K562 (cell line): ENCODE measurements at regions not wholly inside any gene's neighbourhood (a gene's known extent, or its start where the extent isn't known, plus 50 kb on each side); places are given as distances from the start of the nearest gene placed in this dataset.

Experiments used
- ATAC-seq: fragments of 200-7000 bp; cut with Tn5 transposase; 3 replicates; pipeline ENCODE4 v1.9.1; 2020; ENCODE audit warnings: moderate library complexity
- BruUV-seq: library from RNA; stranded (reverse); fragments of 400-500 nt; replicated peaks from 2 replicates; lab custom pipeline; 2021; lab: Mats Ljungman, UMichigan
- CTCF ChIA-PET: fragments of 300-600 bp; formaldehyde crosslinking; extraction: SDS; loops from one replicate; lab custom pipeline; 2021; ENCODE audit warnings: low intra/inter-chr PET ratio; lab: Yijun Ruan, JAX
- POLR2A ChIA-PET: fragments of 300-600, 350-650 bp; sonication (Branson Sonifier 250); formaldehyde crosslinking; extraction: SDS; loops from one replicate; lab custom pipeline; 2021; ENCODE audit warnings: antibody characterized with exemption, inconsistent platforms; lab: Yijun Ruan, JAX
- DNase-seq, 4 experiments: peaks; one replicate each; pipeline versions ENCODE4 v3.0.0 to v3.0.0-alpha.2; 2011 to 2018; ENCODE audit warnings: low spot score in 3 of 4, mixed read lengths in 3 of 4; ENCODE audit errors: extremely low read depth in 1 of 4
- FAIRE-seq: peaks from 2 replicates; lab custom pipeline; 2011; peaks lifted over from hg19 to GRCh38; lab: Jason Lieb, UNC
- H2AFZ ChIP-seq: 2 replicates; pipeline ENCODE4 v1.6.0; 2011; ENCODE audit warnings: low read depth, low read length, control low read depth, inconsistent platforms
- H3K27ac ChIP-seq: fragments of 200-600 bp; 3 replicates; pipeline ENCODE4 v1.8.0; 2011; ENCODE audit warnings: low read depth, mild to moderate bottlenecking, control low read depth, inconsistent platforms, low read length, moderate library complexity, mixed read lengths; ENCODE audit errors: extremely low read depth
- H3K27me3 ChIP-seq, 2 experiments: fragments of 300-600 bp in 1 of 2; 2 replicates in 1 of 2; 3 replicates in 1 of 2; pipeline versions ENCODE4 v1.6.0 to v1.8.0; 2011; ENCODE audit warnings: inconsistent platforms in 2 of 2, low read length in 2 of 2, mild to moderate bottlenecking in 1 of 2, mixed read lengths in 1 of 2, moderate library complexity in 1 of 2; ENCODE audit not compliant: control insufficient read depth in 2 of 2, insufficient read depth in 2 of 2
- H3K36me3 ChIP-seq: fragments of 300-600 bp; 3 replicates; pipeline ENCODE4 v1.8.0; 2011; ENCODE audit warnings: mild to moderate bottlenecking, low read length, inconsistent platforms; ENCODE audit not compliant: control insufficient read depth, insufficient read depth
- H3K4me1 ChIP-seq, 2 experiments: fragments of 200-600 bp in 1 of 2; replicated peaks in 1 of 2; 2 replicates in 1 of 2; 3 replicates in 1 of 2; pipeline versions ENCODE4 v1.5.1 to v1.8.0; 2011; ENCODE audit warnings: inconsistent platforms in 2 of 2, low read length in 2 of 2, mild to moderate bottlenecking in 1 of 2, mixed read lengths in 1 of 2, moderate library complexity in 1 of 2; ENCODE audit not compliant: control insufficient read depth in 2 of 2, insufficient read depth in 2 of 2
- H3K4me2 ChIP-seq: 2 replicates; pipeline ENCODE4 v1.6.1; 2011; ENCODE audit warnings: low read length, control low read depth, inconsistent platforms, mixed read lengths; ENCODE audit not compliant: insufficient read depth
- H3K4me3 ChIP-seq: fragments of 200-600 bp; sonication (generic), shearing (Covaris generic); 2 replicates; pipeline ENCODE4 v1.5.1; 2016; ENCODE audit warnings: control low read depth, inconsistent platforms
- H3K79me2 ChIP-seq: fragments of 200-600 bp; 3 replicates; pipeline ENCODE4 v1.8.0; 2011; ENCODE audit warnings: low read length, inconsistent platforms; ENCODE audit not compliant: control insufficient read depth, insufficient read depth
- H3K9ac ChIP-seq, 2 experiments: 2 replicates each; pipeline versions ENCODE4 v1.6.0 to v1.6.1; 2011; ENCODE audit warnings: low read depth in 2 of 2, low read length in 2 of 2, control low read depth in 1 of 2, inconsistent platforms in 1 of 2, mild to moderate bottlenecking in 1 of 2, mixed read lengths in 1 of 2; ENCODE audit not compliant: insufficient read depth in 1 of 2
- H3K9me1 ChIP-seq: one replicate; pipeline ENCODE4 v1.6.0; 2011; ENCODE audit warnings: inconsistent platforms, mild to moderate bottlenecking, low read length, moderate library complexity; ENCODE audit not compliant: control insufficient read depth, insufficient read depth
- H3K9me3 ChIP-seq: replicated peaks from 2 replicates; pipeline ENCODE4 v1.5.1; 2011; ENCODE audit warnings: low read depth, low read length, inconsistent platforms; ENCODE audit not compliant: control insufficient read depth, insufficient read depth
- H4K20me1 ChIP-seq: replicated peaks from 2 replicates; pipeline ENCODE4 v1.6.1; 2011; ENCODE audit warnings: low read length, inconsistent platforms, mixed read lengths; ENCODE audit not compliant: control insufficient read depth, insufficient read depth
- ATF7 ChIP-seq: fragments of 450-650 bp; IDR thresholded peaks from 2 replicates; pipeline ENCODE4 v1.7.1; 2014; ENCODE audit warnings: mild to moderate bottlenecking, moderate library complexity
- CBX1 ChIP-seq: sonication (generic); IDR thresholded peaks from 2 replicates; pipeline ENCODE4 v1.6.1; 2016; ENCODE audit warnings: antibody characterized with exemption, low read depth, mild to moderate bottlenecking
- ELF1 ChIP-seq: fragments of 200-800 bp; sonication (Bioruptor generic); IDR thresholded peaks from 2 replicates; pipeline ENCODE4 v1.6.1; 2016; ENCODE audit warnings: missing genetic modification characterization, missing compliant biosample characterization
- GTF2F1 ChIP-seq: IDR thresholded peaks from 2 replicates; pipeline ENCODE4 v1.6.1; 2011; ENCODE audit warnings: low read depth, low read length, improper control_type of control experiment
- HIVEP1 ChIP-seq: fragments of 250-450 bp; sonication (Bioruptor Pico); IDR thresholded peaks from 2 replicates; pipeline ENCODE4 v1.4.0; 2020; ENCODE audit warnings: mild to moderate bottlenecking
- HLTF ChIP-seq: fragments of 450-650 bp; IDR thresholded peaks from 2 replicates; pipeline ENCODE4 v1.6.1; 2016
- MTF1 ChIP-seq: fragments of 250-450 bp; sonication (Bioruptor Pico); IDR thresholded peaks from 2 replicates; pipeline ENCODE4 v1.9.0; 2021; ENCODE audit warnings: moderate library complexity, mild to moderate bottlenecking, inconsistent platforms, borderline replicate concordance
- POLR2G ChIP-seq: fragments of 200-400 bp; formaldehyde crosslinking; IDR thresholded peaks from 2 replicates; pipeline ENCODE4 v1.6.1; 2017; ENCODE audit warnings: low read depth, mild to moderate bottlenecking, antibody characterized with exemption, low read length, moderate library complexity
- TAF1 ChIP-seq: IDR thresholded peaks from 2 replicates; pipeline ENCODE4 v1.6.1; 2011; ENCODE audit warnings: mild to moderate bottlenecking, low read length, moderate library complexity; ENCODE audit not compliant: insufficient read depth, control insufficient read depth, severe bottlenecking; ENCODE audit errors: extremely low read depth
- TGIF2 ChIP-seq: sonication (generic); formaldehyde crosslinking; IDR thresholded peaks from 2 replicates; pipeline ENCODE4 v1.8.1; 2022; ENCODE audit warnings: mild to moderate bottlenecking, missing genetic modification reagents, moderate library complexity
- THRB ChIP-seq: fragments of 450-650 bp; formaldehyde crosslinking; conservative IDR thresholded peaks from 2 replicates; pipeline ENCODE4 v1.4.0; 2022; ENCODE audit warnings: mild to moderate bottlenecking, missing genetic modification characterization
- ZNF134 ChIP-seq: fragments of 250-450 bp; sonication (Bioruptor Pico); conservative IDR thresholded peaks from 2 replicates; pipeline ENCODE4 v1.4.0; 2020
- ZNF644 ChIP-seq: fragments of 200-800 bp; sonication (Bioruptor generic); IDR thresholded peaks from 2 replicates; pipeline ENCODE4 v1.6.1; 2016; ENCODE audit warnings: low read depth, missing genetic modification characterization, missing compliant biosample characterization
- ZNF740 ChIP-seq, 3 experiments: fragments of 200-800 bp in 1 of 3; sonication (Bioruptor generic) in 1 of 3; sonication (generic) in 1 of 3; formaldehyde crosslinking in 1 of 3; IDR thresholded peaks; 2 replicates each; pipeline versions ENCODE4 v1.6.1 to v1.8.0; 2016 to 2022; ENCODE audit warnings: mild to moderate bottlenecking in 2 of 3, missing compliant biosample characterization in 2 of 3, missing genetic modification characterization in 2 of 3, missing genetic modification reagents in 1 of 3
- WGBS: fragments of 100-300 bp; shearing (Covaris generic); methylation state at CpG from one replicate; pipeline ENCODE4 v1.1.6; 2016; ENCODE audit warnings: low coverage, mixed read lengths; ENCODE audit not compliant: insufficient coverage; ENCODE audit errors: missing lambda C conversion rate; 5-methylcytosine and 5-hydroxymethylcytosine counted together
- in situ Hi-C: fragments of 300-500 bp; cut with MboI; formaldehyde crosslinking; loops from 4 replicates; pipeline ENCODE4 v1.15.0; 2018; ENCODE audit warnings: inconsistent platforms, mixed read lengths
- intact Hi-C: fragments of 100-400 bp; cut with micrococcal nuclease; formaldehyde crosslinking; loops from 2 replicates; pipeline ENCODE4 v1.14.2; 2022

- TF ChIP-seq ZNF740 (CRISPR knock-in tag; IDR thresholded peaks at IDR 0.05) (no peak), ZNF740 (tag; IDR thresholded peaks at IDR 0.05) (no peak), ATF7 (no peak), THRB (CRISPR knock-in tag) (no peak)
- TF ChIP-seq, all 486 proteins: peak for 0
These were observed 148.2 kb downstream of the ERMARD start (continued) for GRCh38 chr6:169899481-169900145.

- no peaks in the 10 kb centered on the region for H3K9me1 ChIP-seq
- in situ Hi-C loops, result no loop called here
- H3K79me2 ChIP-seq, result no peaks in the 10 kb centered on the region
- peak overlapping the region; percentile 79 for H3K4me2 ChIP-seq
- ATAC-seq (peak; percentile 88), DNase-seq (peak; percentile 57 to 85 (median 76)), FAIRE-seq (no peak)
- 5% methylated on average over 26 of the region's 35 CpGs for WGBS
- ChIA-PET CTCF (no interaction called here), POLR2A (interaction anchor here (0.5 to 1.3 kb wide), 4 partner anchors 9 to 17 kb away, joined by 3 to 4 read pairs (median 3); no protein-coding TSS in a partner anchor)
- H3K4me3 ChIP-seq, result peak overlapping the region; percentile 31
- intact Hi-C loops, result no loop called here
- H3K9me3 ChIP-seq, result no peaks in the 10 kb centered on the region
- BruUV-seq, result no TSS peak
- peak overlapping the region; percentile 91 for H2AFZ ChIP-seq
- H3K27me3 ChIP-seq, result peaks cover 18 to 55% of the 10 kb centered on the region in 2 experiments
- no peaks in the 10 kb centered on the region for H3K36me3 ChIP-seq
- peaks cover 0 to 13% of the 10 kb centered on the region in 2 experiments; a peak in 3 of 5 replicates for H3K4me1 ChIP-seq
- no peak overlapping the region for H3K27ac ChIP-seq
- H3K9ac ChIP-seq, result peak overlapping the region; percentile 20 to 27; a peak in 2 of 4 replicates
- no peaks in the 10 kb centered on the region for H4K20me1 ChIP-seq
- no peak for TF ChIP-seq HLTF
- no peak for TF ChIP-seq ELF1 (tag)
- no peak for TF ChIP-seq CBX1
- TF ChIP-seq POLR2G, result peak; percentile 70
- no peak for TF ChIP-seq GTF2F1
- TF ChIP-seq TGIF2, result no peak
- TF ChIP-seq TAF1, result peak; percentile 25
- TF ChIP-seq ZNF644 (tag), result no peak
- TF ChIP-seq MTF1 (CRISPR knock-in tag), result no peak
- no peak for TF ChIP-seq HIVEP1
- 0 out of 2 replicates have a peak, but pooled peaks have one; percentile 44 for TF ChIP-seq ZNF134 (CRISPR knock-in tag)
These were observed 147.5 kb downstream of the ERMARD start for GRCh38 chr6:169898788-169899480.
